Vagina (tissue), 2 donors: ENCODE measurements at regions not wholly inside any gene's neighbourhood (a gene's known extent, or its start where the extent isn't known, plus 50 kb on each side); places are given as distances from the start of the nearest gene placed in this dataset.
"Not testable (repeated sequence)": the region's sequence is repeated elsewhere in the genome, so short reads cannot be mapped to it uniquely, and the experiment has no call there.

Source experiments
- DNase-seq, 2 donors: peaks; one replicate each; pipeline ENCODE4 v3.0.0-alpha.2; 2017; ENCODE audit errors: extremely low spot score in 2 of 2
- H3K27ac ChIP-seq: fragments of 200-600 bp; sonication (generic); one replicate; pipeline ENCODE4 v1.5.1; 2019
- H3K27me3 ChIP-seq: fragments of 200-600 bp; sonication (generic); one replicate; pipeline ENCODE4 v1.5.1; 2019
- H3K36me3 ChIP-seq, 2 donors: fragments of 200-600 bp; sonication (generic); one replicate each; pipeline ENCODE4 v1.5.1; 2017 to 2019
- H3K4me1 ChIP-seq: fragments of 200-600 bp; sonication (generic); one replicate; pipeline ENCODE4 v1.5.1; 2019
- H3K4me3 ChIP-seq, 2 donors: fragments of 200-600 bp; sonication (generic); 1 replicate in 1 of 2; 2 replicates in 1 of 2; pipeline ENCODE4 v1.5.1; 2016 to 2019
- H3K9me3 ChIP-seq: fragments of 200-600 bp; sonication (generic); one replicate; pipeline ENCODE4 v1.5.1; 2019
- CTCF ChIP-seq, 3 experiments: fragments of 450-650 bp in 2 of 3; fragments of 200-600 bp in 1 of 3; sonication (generic) in 1 of 3; IDR thresholded peaks; one replicate each; pipeline ENCODE4 v1.5.1; 2017 to 2019; ENCODE audit warnings: antibody characterized with exemption in 3 of 3, mild to moderate bottlenecking in 2 of 3, moderate library complexity in 2 of 3
- POLR2A ChIP-seq, 2 donors: fragments of 450-650 bp; IDR thresholded peaks; one replicate each; pipeline ENCODE4 v1.6.1; 2017; ENCODE audit warnings: antibody characterized with exemption in 2 of 2, mild to moderate bottlenecking in 2 of 2, moderate library complexity in 2 of 2
- POLR2AphosphoS5 ChIP-seq, 2 donors: sonication (generic); formaldehyde crosslinking; IDR thresholded peaks; one replicate each; pipeline ENCODE4 v1.9.0; 2017; ENCODE audit warnings: antibody characterized with exemption in 2 of 2, mild to moderate bottlenecking in 2 of 2, low read depth in 1 of 2; ENCODE audit not compliant: insufficient read depth in 1 of 2
- intact Hi-C: fragments of 100-400 bp; cut with DNase I; formaldehyde crosslinking; loops from one replicate; pipeline ENCODE4 v1.15.1; 2023

- Histone ChIP-seq H3K4me3 (no peak overlapping the region), H3K27ac (no peak overlapping the region), H3K4me1 (peaks cover 16% of the 10 kb centered on the region), H3K9me3 (no peaks in the 10 kb centered on the region), H3K27me3 (no peaks in the 10 kb centered on the region), H3K36me3 (no peaks in the 10 kb centered on the region)
- TF ChIP-seq POLR2A (IDR thresholded peaks at IDR 0.05), result no peak
- no peak for TF ChIP-seq CTCF (IDR thresholded peaks at IDR 0.05)
- no peak for TF ChIP-seq POLR2AphosphoS5 (IDR thresholded peaks at IDR 0.05; ENCODE audit: insufficient read depth in 1 of 2, low read depth in 1 of 2)
- DNase-seq, result no peak
- intact Hi-C loops, result no loop called here
Measured at GRCh38 chr2:38142627-38143026, 66.7 kb upstream of the CYP1B1 start.

- DNase-seq, result no peak
- Histone ChIP-seq H3K4me3 (no peak overlapping the region), H3K27me3 (no peaks in the 10 kb centered on the region), H3K36me3 (no peaks in the 10 kb centered on the region), H3K27ac (no peak overlapping the region), H3K4me1 (peaks cover 5% of the 10 kb centered on the region), H3K9me3 (no peaks in the 10 kb centered on the region)
- intact Hi-C loops, result no loop called here
- no peak for TF ChIP-seq CTCF (IDR thresholded peaks at IDR 0.05)
- TF ChIP-seq POLR2AphosphoS5 (IDR thresholded peaks at IDR 0.05; ENCODE audit: insufficient read depth in 1 of 2, low read depth in 1 of 2), result no peak
- TF ChIP-seq POLR2A (IDR thresholded peaks at IDR 0.05), result no peak
Measured at GRCh38 chr2:38141501-38141900, 65.5 kb upstream of the CYP1B1 start.

GRCh38 chr2:38138996-38139395 lies 63.0 kb upstream of the CYP1B1 start:
- TF ChIP-seq POLR2AphosphoS5 (IDR thresholded peaks at IDR 0.05; ENCODE audit: insufficient read depth in 1 of 2, low read depth in 1 of 2) (no peak), CTCF (IDR thresholded peaks at IDR 0.05) (no peak), POLR2A (IDR thresholded peaks at IDR 0.05) (no peak)
- no peaks in the 10 kb centered on the region for H3K4me1 ChIP-seq
- no peak overlapping the region for H3K27ac ChIP-seq
- H3K4me3 ChIP-seq, result no peak overlapping the region
- no peak for DNase-seq
- no peaks in the 10 kb centered on the region for H3K36me3 ChIP-seq
- intact Hi-C loops, result no loop called here
- H3K27me3 ChIP-seq, result no peaks in the 10 kb centered on the region
- no peaks in the 10 kb centered on the region for H3K9me3 ChIP-seq

GRCh38 chr2:38138419-38138818 lies 62.5 kb upstream of the CYP1B1 start:
- Histone ChIP-seq H3K36me3 (no peaks in the 10 kb centered on the region), H3K4me1 (no peaks in the 10 kb centered on the region), H3K4me3 (no peak overlapping the region), H3K9me3 (no peaks in the 10 kb centered on the region), H3K27me3 (no peaks in the 10 kb centered on the region), H3K27ac (no peak overlapping the region)
- TF ChIP-seq CTCF (IDR thresholded peaks at IDR 0.05) (no peak), POLR2A (IDR thresholded peaks at IDR 0.05) (no peak), POLR2AphosphoS5 (IDR thresholded peaks at IDR 0.05; ENCODE audit: insufficient read depth in 1 of 2, low read depth in 1 of 2) (no peak)
- no peak for DNase-seq
- intact Hi-C loops, result no loop called here

GRCh38 chr2:38137958-38138357 lies 62.0 kb upstream of the CYP1B1 start:
- H3K27me3 ChIP-seq, H3K4me1 ChIP-seq, H3K9me3 ChIP-seq, DNase-seq, intact Hi-C loops, H3K36me3 ChIP-seq, H3K27ac ChIP-seq, H3K4me3 ChIP-seq: not testable (repeated sequence)

GRCh38 chr2:38131676-38132075 lies 55.7 kb upstream of the CYP1B1 start:
- H3K27ac ChIP-seq, result no peak overlapping the region
- intact Hi-C loops, result no loop called here
- no peaks in the 10 kb centered on the region for H3K9me3 ChIP-seq
- DNase-seq, result no peak
- no peaks in the 10 kb centered on the region for H3K4me1 ChIP-seq
- H3K36me3 ChIP-seq, result no peaks in the 10 kb centered on the region
- no peak for TF ChIP-seq POLR2AphosphoS5 (IDR thresholded peaks at IDR 0.05; ENCODE audit: insufficient read depth in 1 of 2, low read depth in 1 of 2)
- no peak for TF ChIP-seq POLR2A (IDR thresholded peaks at IDR 0.05)
- TF ChIP-seq CTCF (IDR thresholded peaks at IDR 0.05), result no peak
- H3K27me3 ChIP-seq, result no peaks in the 10 kb centered on the region
- no peak overlapping the region for H3K4me3 ChIP-seq
